ENCODE measurements at regions not wholly inside any gene's neighbourhood (a gene's known extent, or its start where the extent isn't known, plus 50 kb on each side); places are given as distances from the start of the nearest gene placed in this dataset.

DNA sequence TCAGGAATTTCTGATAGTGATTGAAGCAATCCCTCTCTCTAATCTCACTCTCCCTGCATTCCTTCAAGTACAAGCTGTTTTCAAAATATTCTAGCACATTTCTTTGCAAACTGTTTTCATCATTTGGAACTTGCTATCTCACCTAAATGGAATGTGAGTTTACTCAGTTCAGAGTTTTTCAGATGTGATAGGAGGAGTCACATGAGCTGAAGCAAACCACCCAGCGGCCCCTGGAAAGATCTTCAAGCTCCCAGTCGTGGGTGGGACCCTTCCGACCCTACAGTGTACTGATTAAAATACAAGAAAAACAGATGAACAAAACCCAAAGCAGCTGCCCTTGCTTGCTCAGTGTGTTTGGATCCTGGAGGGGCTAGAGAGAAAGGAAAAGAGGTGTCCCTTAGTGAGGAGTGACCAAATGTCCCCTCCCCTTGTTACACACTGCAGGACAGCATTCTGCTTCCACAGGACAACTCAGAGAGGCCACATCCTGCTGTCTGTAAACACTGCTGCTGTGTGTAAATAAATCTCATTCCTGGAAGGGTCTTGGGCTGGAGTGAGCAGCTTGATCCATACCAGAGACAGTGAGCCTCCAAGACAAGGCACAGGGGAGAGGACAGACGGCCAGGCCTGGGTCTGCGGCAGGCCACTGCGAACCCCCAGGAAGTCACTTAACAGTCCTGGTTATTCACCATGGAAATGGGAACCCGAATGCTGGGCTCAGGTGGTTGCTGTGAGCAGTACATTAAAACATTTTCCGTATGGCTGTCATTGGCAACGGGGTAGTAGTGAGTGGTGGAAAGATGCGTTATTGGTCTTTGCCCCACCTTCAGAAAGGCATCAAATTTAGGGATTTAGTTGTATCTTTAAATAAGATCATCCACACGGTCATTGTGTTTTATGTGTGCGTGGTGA is 229.2 kb downstream of the RHOU start:
- TF ChIP-seq, protein P1, sequence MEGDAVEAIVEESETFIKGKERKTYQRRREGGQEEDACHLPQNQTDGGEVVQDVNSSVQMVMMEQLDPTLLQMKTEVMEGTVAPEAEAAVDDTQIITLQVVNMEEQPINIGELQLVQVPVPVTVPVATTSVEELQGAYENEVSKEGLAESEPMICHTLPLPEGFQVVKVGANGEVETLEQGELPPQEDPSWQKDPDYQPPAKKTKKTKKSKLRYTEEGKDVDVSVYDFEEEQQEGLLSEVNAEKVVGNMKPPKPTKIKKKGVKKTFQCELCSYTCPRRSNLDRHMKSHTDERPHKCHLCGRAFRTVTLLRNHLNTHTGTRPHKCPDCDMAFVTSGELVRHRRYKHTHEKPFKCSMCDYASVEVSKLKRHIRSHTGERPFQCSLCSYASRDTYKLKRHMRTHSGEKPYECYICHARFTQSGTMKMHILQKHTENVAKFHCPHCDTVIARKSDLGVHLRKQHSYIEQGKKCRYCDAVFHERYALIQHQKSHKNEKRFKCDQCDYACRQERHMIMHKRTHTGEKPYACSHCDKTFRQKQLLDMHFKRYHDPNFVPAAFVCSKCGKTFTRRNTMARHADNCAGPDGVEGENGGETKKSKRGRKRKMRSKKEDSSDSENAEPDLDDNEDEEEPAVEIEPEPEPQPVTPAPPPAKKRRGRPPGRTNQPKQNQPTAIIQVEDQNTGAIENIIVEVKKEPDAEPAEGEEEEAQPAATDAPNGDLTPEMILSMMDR (conservative IDR thresholded peaks at IDR 0.05; ENCODE audit: low read depth, low read length): no peak
- no peak for TF ChIP-seq EZH2 (IDR thresholded peaks at IDR 0.05; ENCODE audit: borderline replicate concordance, low read depth, low read length, poor library complexity, severe bottlenecking)
